Tibial nerve (tissue), 3 donors: ENCODE measurements at regions not wholly inside any gene's neighbourhood (a gene's known extent, or its start where the extent isn't known, plus 50 kb on each side); places are given as distances from the start of the nearest gene placed in this dataset.

Experiments
- POLR2A ChIP-seq, 2 donors: fragments of 450-650 bp; IDR thresholded peaks; one replicate each; pipeline ENCODE4 v1.6.1; 2017; ENCODE audit warnings: antibody characterized with exemption in 2 of 2, mild to moderate bottlenecking in 2 of 2, moderate library complexity in 2 of 2
- TF ChIP-seq, protein P1 (sequence below), 5 experiments: fragments of 200-600 bp in 3 of 5; fragments of 450-650 bp in 2 of 5; sonication (generic) in 3 of 5; IDR thresholded peaks; one replicate each; pipeline ENCODE4 v1.5.1; 2016 to 2019; ENCODE audit warnings: antibody characterized with exemption in 5 of 5, mild to moderate bottlenecking in 3 of 5, moderate library complexity in 2 of 5

GRCh38 chr6:169869301-169869700, 117.9 kb downstream of the ERMARD start:
- TF ChIP-seq, protein P1, sequence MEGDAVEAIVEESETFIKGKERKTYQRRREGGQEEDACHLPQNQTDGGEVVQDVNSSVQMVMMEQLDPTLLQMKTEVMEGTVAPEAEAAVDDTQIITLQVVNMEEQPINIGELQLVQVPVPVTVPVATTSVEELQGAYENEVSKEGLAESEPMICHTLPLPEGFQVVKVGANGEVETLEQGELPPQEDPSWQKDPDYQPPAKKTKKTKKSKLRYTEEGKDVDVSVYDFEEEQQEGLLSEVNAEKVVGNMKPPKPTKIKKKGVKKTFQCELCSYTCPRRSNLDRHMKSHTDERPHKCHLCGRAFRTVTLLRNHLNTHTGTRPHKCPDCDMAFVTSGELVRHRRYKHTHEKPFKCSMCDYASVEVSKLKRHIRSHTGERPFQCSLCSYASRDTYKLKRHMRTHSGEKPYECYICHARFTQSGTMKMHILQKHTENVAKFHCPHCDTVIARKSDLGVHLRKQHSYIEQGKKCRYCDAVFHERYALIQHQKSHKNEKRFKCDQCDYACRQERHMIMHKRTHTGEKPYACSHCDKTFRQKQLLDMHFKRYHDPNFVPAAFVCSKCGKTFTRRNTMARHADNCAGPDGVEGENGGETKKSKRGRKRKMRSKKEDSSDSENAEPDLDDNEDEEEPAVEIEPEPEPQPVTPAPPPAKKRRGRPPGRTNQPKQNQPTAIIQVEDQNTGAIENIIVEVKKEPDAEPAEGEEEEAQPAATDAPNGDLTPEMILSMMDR (IDR thresholded peaks at IDR 0.05): no peak
- TF ChIP-seq POLR2A (IDR thresholded peaks at IDR 0.05): no peak
